Endothelial cell of umbilical vein (primary cell): ENCODE measurements at regions not wholly inside any gene's neighbourhood (a gene's known extent, or its start where the extent isn't known, plus 50 kb on each side); places are given as distances from the start of the nearest gene placed in this dataset.

ENCODE experiments used
- BruUV-seq: library from RNA; stranded (reverse); fragments of 400-500 nt; replicated peaks from 2 replicates; lab custom pipeline; 2021; lab: Mats Ljungman, UMichigan
- CTCF ChIA-PET: fragments of 300-600, 350-600 bp; sonication (Branson Sonifier 250); formaldehyde crosslinking; loops from one replicate; lab custom pipeline; 2021; ENCODE audit warnings: antibody characterized with exemption, inconsistent platforms; lab: Charles Lee
- POLR2A ChIA-PET: fragments of 300-600, 350-600 bp; sonication (Branson Sonifier 250); formaldehyde crosslinking; loops from one replicate; lab custom pipeline; 2021; ENCODE audit warnings: antibody characterized with exemption, inconsistent platforms; lab: Charles Lee
- DNase-seq: peaks from one replicate; pipeline ENCODE4 v3.0.0-alpha.2; 2011; ENCODE audit warnings: low read depth, low spot score
- FAIRE-seq: peaks from 2 replicates; lab custom pipeline; 2011; peaks lifted over from hg19 to GRCh38; lab: Jason Lieb, UNC
- H2AFZ ChIP-seq: 2 replicates; pipeline ENCODE4 v1.6.0; 2012; ENCODE audit warnings: low read depth, low read length, control low read depth, inconsistent platforms
- H3K27ac ChIP-seq: 2 replicates; pipeline ENCODE4 v1.5.1; 2011; ENCODE audit warnings: low read depth, mild to moderate bottlenecking, control low read depth, low read length, moderate library complexity; ENCODE audit not compliant: insufficient read depth
- H3K27me3 ChIP-seq, 2 experiments: 2 replicates each; pipeline versions ENCODE4 v1.6.0 to v1.6.1; 2011; ENCODE audit warnings: low read length in 2 of 2, mixed read lengths in 1 of 2; ENCODE audit not compliant: control insufficient read depth in 2 of 2, insufficient read depth in 2 of 2
- H3K36me3 ChIP-seq, 2 experiments: 2 replicates in 1 of 2; 3 replicates in 1 of 2; pipeline ENCODE4 v1.5.1; 2011; ENCODE audit warnings: low read length in 2 of 2, mild to moderate bottlenecking in 1 of 2, moderate library complexity in 1 of 2; ENCODE audit not compliant: control insufficient read depth in 2 of 2, insufficient read depth in 2 of 2; ENCODE audit errors: extremely low read depth in 1 of 2
- H3K4me1 ChIP-seq: 3 replicates; pipeline ENCODE4 v1.5.1; 2011; ENCODE audit warnings: mild to moderate bottlenecking, low read length; ENCODE audit not compliant: control insufficient read depth, insufficient read depth; ENCODE audit errors: extremely low read depth
- H3K4me2 ChIP-seq: 2 replicates; pipeline ENCODE4 v1.6.1; 2011; ENCODE audit warnings: low read length, control low read depth, mixed read lengths; ENCODE audit not compliant: insufficient read depth
- H3K4me3 ChIP-seq, 3 experiments: fragments of 200-600 bp in 1 of 3; sonication (generic), shearing (Covaris generic) in 1 of 3; replicated peaks in 1 of 3; 2 replicates each; pipeline ENCODE4 v1.5.1; 2011 to 2016; ENCODE audit warnings: control low read depth in 3 of 3, low read length in 3 of 3, mild to moderate bottlenecking in 2 of 3, inconsistent platforms in 1 of 3, low read depth in 1 of 3, moderate library complexity in 1 of 3; ENCODE audit not compliant: insufficient read depth in 1 of 3
- H3K79me2 ChIP-seq: 2 replicates; pipeline ENCODE4 v1.6.0; 2012; ENCODE audit warnings: low read length, inconsistent platforms; ENCODE audit not compliant: control insufficient read depth, insufficient read depth
- H3K9ac ChIP-seq: replicated peaks from 2 replicates; pipeline ENCODE3; 2011; ENCODE audit warnings: low read length, control low read depth; ENCODE audit not compliant: insufficient read depth; ENCODE audit errors: extremely low read depth
- H3K9me1 ChIP-seq: replicated peaks from 3 replicates; pipeline ENCODE4 v1.6.0; 2011; ENCODE audit warnings: mild to moderate bottlenecking, low read length; ENCODE audit not compliant: control insufficient read depth, insufficient read depth; ENCODE audit errors: extremely low read depth
- H3K9me3 ChIP-seq: replicated peaks from 2 replicates; pipeline ENCODE4 v1.5.1; 2012; ENCODE audit warnings: low read length, inconsistent platforms; ENCODE audit not compliant: control insufficient read depth, insufficient read depth
- H4K20me1 ChIP-seq: replicated peaks from 2 replicates; pipeline ENCODE3; 2011; ENCODE audit warnings: mild to moderate bottlenecking, low read length; ENCODE audit not compliant: control insufficient read depth, insufficient read depth; ENCODE audit errors: extremely low read depth
- CTCF ChIP-seq, 2 donors: IDR thresholded peaks; 1 replicate in 1 of 2; 2 replicates in 1 of 2; pipeline ENCODE4 v1.5.1; 2011; ENCODE audit warnings: low read length in 2 of 2, mild to moderate bottlenecking in 2 of 2, moderate library complexity in 2 of 2, control low read depth in 1 of 2, inconsistent platforms in 1 of 2, low read depth in 1 of 2; ENCODE audit not compliant: insufficient read depth in 1 of 2; ENCODE audit errors: extremely low read depth in 1 of 2
- EZH2 ChIP-seq: IDR thresholded peaks from 2 replicates; pipeline ENCODE4 v1.6.1; 2012; ENCODE audit warnings: borderline replicate concordance, low read depth, mild to moderate bottlenecking, moderate library complexity, low read length, inconsistent platforms; ENCODE audit not compliant: severe bottlenecking
- FOS ChIP-seq: IDR thresholded peaks from 2 replicates; pipeline ENCODE4 v1.6.1; 2011; ENCODE audit warnings: mild to moderate bottlenecking, low read length, moderate library complexity, borderline replicate concordance; ENCODE audit not compliant: insufficient read depth
- GATA2 ChIP-seq: IDR thresholded peaks from 2 replicates; pipeline ENCODE4 v1.7.0; 2011; ENCODE audit warnings: low read depth, mild to moderate bottlenecking, moderate library complexity, mixed read lengths, low read length; ENCODE audit not compliant: insufficient read length, insufficient read depth
- JUN ChIP-seq: IDR thresholded peaks from 2 replicates; pipeline ENCODE4 v1.6.1; 2011; ENCODE audit warnings: borderline replicate concordance, low read depth; ENCODE audit not compliant: insufficient read length, insufficient read depth
- MAX ChIP-seq: IDR thresholded peaks from 2 replicates; pipeline ENCODE4 v1.6.1; 2011; ENCODE audit not compliant: insufficient read depth, insufficient read length
- MYC ChIP-seq: IDR thresholded peaks from one replicate; pipeline ENCODE4 v1.6.1; 2011; ENCODE audit warnings: mild to moderate bottlenecking, low read depth, low read length
- POLR2A ChIP-seq: IDR thresholded peaks from 2 replicates; pipeline ENCODE4 v1.6.1; 2012; ENCODE audit warnings: low read depth, mild to moderate bottlenecking, control low read depth, low read length
- POLR2AphosphoS5 ChIP-seq: IDR thresholded peaks from 2 replicates; pipeline ENCODE4 v1.6.1; 2012; ENCODE audit warnings: low read depth, mild to moderate bottlenecking, control low read depth, low read length, moderate library complexity; ENCODE audit not compliant: insufficient read depth
- dilution Hi-C: fragments of 300-500 bp; cut with MboI; formaldehyde crosslinking; loops from one replicate; pipeline ENCODE4 v1.15.0; 2019; ENCODE audit warnings: low sequenced_read_pairs; ENCODE audit not compliant: extremely low pct_ligation_motif_present
- intact Hi-C: fragments of 100-400 bp; cut with micrococcal nuclease; formaldehyde crosslinking; loops from one replicate; pipeline ENCODE4 v1.10.0; 2022

- TF ChIP-seq POLR2AphosphoS5, result no peak
- TF ChIP-seq JUN, result no peak
- TF ChIP-seq MYC, result no peak
- TF ChIP-seq CTCF (IDR thresholded peaks at IDR 0.05; ENCODE audit: extremely low read depth in 1 of 2, insufficient read depth in 1 of 2, low read depth in 1 of 2, low read length in 2 of 2), result no peak
- TF ChIP-seq EZH2, result no peak
- no peak for TF ChIP-seq MAX
- no peak for TF ChIP-seq POLR2A
- no peak for TF ChIP-seq GATA2
- TF ChIP-seq FOS, result no peak
- POLR2A ChIA-PET, result no interaction called here
- no TSS peak for BruUV-seq
- Histone ChIP-seq H3K27ac (no peak overlapping the region), H3K27me3 (no peaks in the 10 kb centered on the region), H3K4me3 (no peak overlapping the region), H3K4me2 (no peak overlapping the region), H4K20me1 (no peaks in the 10 kb centered on the region), H3K9me1 (no peaks in the 10 kb centered on the region), H3K4me1 (peaks cover 5% of the 10 kb centered on the region), H2AFZ (no peak overlapping the region), H3K9me3 (no peaks in the 10 kb centered on the region), H3K9ac (no peak overlapping the region), H3K36me3 (no peaks in the 10 kb centered on the region), H3K79me2 (no peaks in the 10 kb centered on the region)
- dilution Hi-C loops, result no loop called here
- CTCF ChIA-PET, result no interaction called here
- intact Hi-C loops, result no loop called here
- FAIRE-seq (no peak), DNase-seq (peak; percentile 42)
Observed at GRCh38 chr16:64437706-64438324, 684.0 kb downstream of the CDH11 start.
